PC-3 (cell line): ENCODE measurements at regions not wholly inside any gene's neighbourhood (a gene's known extent, or its start where the extent isn't known, plus 50 kb on each side); places are given as distances from the start of the nearest gene placed in this dataset.

Experiments used
- ATAC-seq: fragments of 200-7000 bp; cut with Tn5 transposase; 2 replicates; pipeline ENCODE4 v1.9.1; 2020; ENCODE audit warnings: mild to moderate bottlenecking, moderate library complexity
- BruUV-seq: library from RNA; stranded (reverse); fragments of 400-500 nt; replicated peaks from 2 replicates; lab custom pipeline; 2021; lab: Mats Ljungman, UMichigan
- CTCF ChIA-PET: fragments of 300-600 bp; sonication (Branson Sonifier 250); formaldehyde crosslinking; loops from one replicate; lab custom pipeline; 2022; ENCODE audit warnings: antibody characterized with exemption; lab: Charles Lee
- POLR2A ChIA-PET: fragments of 300-600 bp; sonication (Branson Sonifier 250); formaldehyde crosslinking; loops from one replicate; lab custom pipeline; 2022; ENCODE audit warnings: antibody characterized with exemption; ENCODE audit not compliant: unreplicated experiment; lab: Charles Lee
- DNase-seq: peaks from one replicate; pipeline ENCODE4 v3.0.0-alpha.2; 2015
- H2AFZ ChIP-seq: fragments of 300-600 bp; sonication (generic); 2 replicates; pipeline ENCODE4 v1.6.0; 2016; ENCODE audit warnings: antibody characterized with exemption, low read length
- H3F3A ChIP-seq: fragments of 300-600 bp; sonication (generic); one replicate; pipeline ENCODE4 v1.6.0; 2017; ENCODE audit warnings: antibody characterized with exemption, low read length, control low read depth, mild to moderate bottlenecking; ENCODE audit not compliant: unreplicated experiment
- H3K27ac ChIP-seq: fragments of 300-600 bp; sonication (generic); 2 replicates; pipeline ENCODE4 v1.5.1; 2016; ENCODE audit warnings: mild to moderate bottlenecking, low read length
- H3K27me3 ChIP-seq: fragments of 300-600 bp; sonication (generic); 2 replicates; pipeline ENCODE4 v1.6.1; 2016; ENCODE audit warnings: low read length, mixed read lengths
- H3K36me3 ChIP-seq: fragments of 300-600 bp; sonication (generic); 2 replicates; pipeline ENCODE4 v1.6.1; 2016; ENCODE audit warnings: low read depth, mixed run types, low read length, mixed read lengths
- H3K4me1 ChIP-seq: fragments of 300-600 bp; sonication (generic); 2 replicates; pipeline ENCODE4 v1.5.1; 2016; ENCODE audit warnings: low read length; ENCODE audit not compliant: insufficient read depth
- H3K4me2 ChIP-seq: fragments of 300-600 bp; sonication (generic); 2 replicates; pipeline ENCODE4 v1.6.0; 2016; ENCODE audit warnings: low read length
- H3K4me3 ChIP-seq: fragments of 300-600 bp; sonication (generic); 2 replicates; pipeline ENCODE4 v1.5.1; 2016; ENCODE audit warnings: mild to moderate bottlenecking, low read length, mixed read lengths
- H3K79me2 ChIP-seq: fragments of 300-600 bp; sonication (generic); 2 replicates; pipeline ENCODE4 v1.6.1; 2017; ENCODE audit warnings: low read length, mixed read lengths
- H3K9ac ChIP-seq: fragments of 300-600 bp; sonication (generic); 2 replicates; pipeline ENCODE4 v1.6.0; 2016; ENCODE audit warnings: mild to moderate bottlenecking, low read length
- H3K9me2 ChIP-seq: fragments of 300-600 bp; sonication (generic); replicated peaks from 2 replicates; pipeline ENCODE4 v1.6.1; 2016; ENCODE audit warnings: mixed run types, low read length, mixed read lengths
- H3K9me3 ChIP-seq: fragments of 300-600 bp; sonication (generic); 2 replicates; pipeline ENCODE4 v1.6.1; 2016; ENCODE audit warnings: low read length, mixed read lengths
- H4K20me1 ChIP-seq: fragments of 300-600 bp; sonication (generic); 2 replicates; pipeline ENCODE4 v1.6.1; 2016; ENCODE audit warnings: low read length, mixed read lengths
- EZH2 ChIP-seq: fragments of 300-600 bp; sonication (generic); IDR thresholded peaks from one replicate; pipeline ENCODE4 v1.6.1; 2017; ENCODE audit warnings: antibody characterized with exemption, mild to moderate bottlenecking, low read length; ENCODE audit not compliant: unreplicated experiment
- EZH2phosphoT487 ChIP-seq: fragments of 300-600 bp; sonication (generic); IDR thresholded peaks from 2 replicates; pipeline ENCODE4 v1.6.1; 2018; ENCODE audit warnings: mild to moderate bottlenecking, antibody characterized with exemption, low read length, borderline replicate concordance
- intact Hi-C: fragments of 100-400 bp; cut with micrococcal nuclease; formaldehyde crosslinking; loops from 2 replicates; pipeline ENCODE4 v1.9.0; 2023
- TF ChIP-seq, protein P1 (sequence below): fragments of 300-600 bp; sonication (generic); conservative IDR thresholded peaks from 2 replicates; pipeline ENCODE4 v1.5.1; 2017; ENCODE audit warnings: antibody characterized with exemption, low read depth, mild to moderate bottlenecking, low read length

DNA sequence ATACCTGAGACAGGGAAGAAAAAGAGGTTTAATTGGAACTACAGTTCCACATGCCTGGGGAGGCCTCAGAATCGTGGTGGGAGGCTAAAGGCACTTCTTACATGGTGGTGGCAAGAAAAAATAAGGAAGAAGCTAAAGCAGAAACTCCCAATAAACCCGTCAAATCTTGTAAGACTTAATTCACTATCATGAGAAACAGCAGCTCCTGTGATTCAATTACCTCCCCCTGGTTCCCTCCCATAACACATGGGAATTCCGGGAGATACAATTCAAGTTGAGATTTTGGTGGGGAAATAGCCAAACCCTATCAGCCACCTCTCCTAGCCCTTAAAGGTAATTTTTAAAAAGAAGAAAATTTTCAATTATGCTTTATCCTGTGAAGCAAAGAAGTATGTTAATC, 728.8 kb downstream of the RNF144A start:
- ChIA-PET CTCF (no interaction called here), POLR2A (no interaction called here)

GRCh38 chr2:7646661-7647060, 729.4 kb downstream of the RNF144A start:
- H3K4me3 ChIP-seq = no peak overlapping the region
- H3K27ac ChIP-seq = no peak overlapping the region
- intact Hi-C loops = no loop called here
- ChIA-PET CTCF (no interaction called here), POLR2A (no interaction called here)
- TF ChIP-seq EZH2 (no peak), EZH2phosphoT487 (no peak)
- TF ChIP-seq, protein P1, sequence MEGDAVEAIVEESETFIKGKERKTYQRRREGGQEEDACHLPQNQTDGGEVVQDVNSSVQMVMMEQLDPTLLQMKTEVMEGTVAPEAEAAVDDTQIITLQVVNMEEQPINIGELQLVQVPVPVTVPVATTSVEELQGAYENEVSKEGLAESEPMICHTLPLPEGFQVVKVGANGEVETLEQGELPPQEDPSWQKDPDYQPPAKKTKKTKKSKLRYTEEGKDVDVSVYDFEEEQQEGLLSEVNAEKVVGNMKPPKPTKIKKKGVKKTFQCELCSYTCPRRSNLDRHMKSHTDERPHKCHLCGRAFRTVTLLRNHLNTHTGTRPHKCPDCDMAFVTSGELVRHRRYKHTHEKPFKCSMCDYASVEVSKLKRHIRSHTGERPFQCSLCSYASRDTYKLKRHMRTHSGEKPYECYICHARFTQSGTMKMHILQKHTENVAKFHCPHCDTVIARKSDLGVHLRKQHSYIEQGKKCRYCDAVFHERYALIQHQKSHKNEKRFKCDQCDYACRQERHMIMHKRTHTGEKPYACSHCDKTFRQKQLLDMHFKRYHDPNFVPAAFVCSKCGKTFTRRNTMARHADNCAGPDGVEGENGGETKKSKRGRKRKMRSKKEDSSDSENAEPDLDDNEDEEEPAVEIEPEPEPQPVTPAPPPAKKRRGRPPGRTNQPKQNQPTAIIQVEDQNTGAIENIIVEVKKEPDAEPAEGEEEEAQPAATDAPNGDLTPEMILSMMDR = no peak
- no peaks in the 10 kb centered on the region for H3K36me3 ChIP-seq
- no peak overlapping the region for H2AFZ ChIP-seq
- no peaks in the 10 kb centered on the region for H3F3A ChIP-seq
- no peak overlapping the region for H3K4me2 ChIP-seq
- no peaks in the 10 kb centered on the region for H3K9me3 ChIP-seq
- no peak overlapping the region for H3K9ac ChIP-seq
- no peak for DNase-seq
- no peaks in the 10 kb centered on the region for H3K79me2 ChIP-seq
- H3K27me3 ChIP-seq = no peaks in the 10 kb centered on the region
- H3K4me1 ChIP-seq = no peaks in the 10 kb centered on the region
- ATAC-seq = no peak
- BruUV-seq = no TSS peak
- H3K9me2 ChIP-seq = no peaks in the 10 kb centered on the region
- H4K20me1 ChIP-seq = no peaks in the 10 kb centered on the region

More for the DNA sequence above, 728.8 kb downstream of the RNF144A start:
- BruUV-seq = no TSS peak
- Histone ChIP-seq H3K27ac (no peak overlapping the region), H3K4me2 (no peak overlapping the region), H3K4me1 (no peaks in the 10 kb centered on the region), H3K79me2 (no peaks in the 10 kb centered on the region), H2AFZ (no peak overlapping the region), H3K4me3 (no peak overlapping the region), H3K36me3 (no peaks in the 10 kb centered on the region; the same call in 1 of the 2 replicates), H4K20me1 (no peaks in the 10 kb centered on the region), H3K9me2 (no peaks in the 10 kb centered on the region), H3K9ac (no peak overlapping the region), H3K9me3 (no peaks in the 10 kb centered on the region), H3F3A (no peaks in the 10 kb centered on the region), H3K27me3 (no peaks in the 10 kb centered on the region)
- no peak for DNase-seq
- intact Hi-C loops = no loop called here
- ATAC-seq = no peak
- TF ChIP-seq, protein P1 = no peak
- TF ChIP-seq EZH2 (no peak), EZH2phosphoT487 (no peak)

DNA sequence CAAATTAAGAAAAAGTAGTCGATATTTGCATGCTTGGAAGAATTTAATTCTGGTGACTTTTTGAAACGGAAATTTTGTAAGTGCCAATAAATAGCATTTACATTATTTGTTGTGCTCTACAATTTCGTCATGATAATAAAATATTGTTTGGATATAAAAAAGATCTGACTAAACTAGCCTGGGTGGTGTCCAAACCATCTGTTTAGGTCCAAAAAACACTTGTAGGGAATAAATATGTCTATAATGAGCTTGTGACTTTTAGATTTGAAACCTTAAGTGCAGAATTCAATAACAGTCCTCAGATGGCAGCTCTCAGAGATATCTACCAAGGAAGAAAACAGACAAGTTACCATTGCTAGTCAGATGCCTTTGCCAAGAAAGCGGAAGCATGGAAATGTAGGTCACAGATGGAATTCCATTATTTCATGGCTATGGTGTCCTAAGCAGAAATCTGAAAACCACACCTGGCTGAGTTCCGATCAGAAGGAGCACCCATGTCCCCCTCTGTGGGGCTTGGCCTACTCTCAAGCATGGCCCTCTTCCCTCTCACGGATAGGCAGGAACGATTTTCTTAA, 731.1 kb downstream of the RNF144A start:
- H3K9me3 ChIP-seq = no peaks in the 10 kb centered on the region
- no peaks in the 10 kb centered on the region for H4K20me1 ChIP-seq
- no peaks in the 10 kb centered on the region for H3K36me3 ChIP-seq
- intact Hi-C loops = no loop called here
- H3K4me1 ChIP-seq = no peaks in the 10 kb centered on the region
- no peaks in the 10 kb centered on the region for H3K27me3 ChIP-seq
- no TSS peak for BruUV-seq
- ChIA-PET CTCF (no interaction called here), POLR2A (no interaction called here)
- no peaks in the 10 kb centered on the region for H3K9me2 ChIP-seq
- no peaks in the 10 kb centered on the region for H3F3A ChIP-seq
- H3K9ac ChIP-seq = no peak overlapping the region
- no peak for DNase-seq
- H3K4me2 ChIP-seq = no peak overlapping the region
- no peaks in the 10 kb centered on the region for H3K79me2 ChIP-seq
- no peak for TF ChIP-seq EZH2phosphoT487
- TF ChIP-seq, protein P1 = no peak
- no peak for TF ChIP-seq EZH2
- H2AFZ ChIP-seq = no peak overlapping the region
- no peak for ATAC-seq
- H3K27ac ChIP-seq = no peak overlapping the region
- no peak overlapping the region for H3K4me3 ChIP-seq
